ENCODE measurements at regions not wholly inside any gene's neighbourhood (a gene's known extent, or its start where the extent isn't known, plus 50 kb on each side); places are given as distances from the start of the nearest gene placed in this dataset.

- in situ Hi-C loops (cut with MboI; ENCODE audit: low pct_unique_long_range_greater_than_20kb, low sequenced_read_pairs, unreplicated experiment): no loop called here
- no peak for TF ChIP-seq CTCF (IDR thresholded peaks at IDR 0.05; ENCODE audit: extremely low read depth, insufficient read depth, missing control alignments)
- DNase-seq (ENCODE audit: low spot score): no peak
Observed at GRCh38 chr14:21933681-21934080, 260.1 kb upstream of the OR4E1 start.

DNA sequence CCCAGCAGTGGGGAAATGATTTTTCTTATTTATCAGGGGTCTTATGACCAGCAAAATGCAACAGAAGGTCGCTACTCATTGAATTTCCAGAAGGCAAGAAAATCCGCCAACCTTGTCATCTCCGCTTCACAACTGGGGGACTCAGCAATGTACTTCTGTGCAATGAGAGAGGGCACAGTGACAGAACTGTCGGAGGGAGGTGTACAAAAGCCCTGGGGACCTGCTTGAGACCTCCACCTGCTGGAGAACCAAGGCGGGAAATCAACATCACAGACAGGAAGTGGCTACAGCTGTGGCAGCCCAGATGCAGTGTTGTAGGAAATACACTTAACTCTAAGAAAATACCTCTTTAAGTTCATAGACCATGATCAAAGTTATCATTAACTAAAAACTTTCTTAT lies 250.9 kb upstream of the OR4E1 start:
- no peak for DNase-seq (ENCODE audit: low spot score)
- TF ChIP-seq CTCF (IDR thresholded peaks at IDR 0.05; ENCODE audit: extremely low read depth, insufficient read depth, missing control alignments): no peak
- in situ Hi-C loops (cut with MboI; ENCODE audit: low pct_unique_long_range_greater_than_20kb, low sequenced_read_pairs, unreplicated experiment): no loop called here

DNA sequence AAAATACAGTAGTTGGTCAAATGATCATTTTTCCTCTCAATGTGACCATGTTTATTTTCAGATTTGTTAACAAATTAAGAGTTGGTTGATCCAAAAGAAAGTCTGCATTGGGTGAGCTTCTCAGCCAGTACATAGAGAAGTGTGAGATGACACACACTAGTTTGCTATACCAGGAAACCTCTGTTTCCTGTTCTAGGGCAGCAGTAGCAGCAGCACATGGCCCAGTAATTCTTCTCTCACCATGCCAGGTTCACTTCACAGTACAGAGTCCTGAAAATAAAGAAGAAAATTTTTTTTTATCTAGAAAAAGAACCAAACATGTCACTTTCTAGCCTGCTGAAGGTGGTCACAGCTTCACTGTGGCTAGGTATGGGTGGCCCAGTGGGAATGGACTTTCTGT lies 250.2 kb upstream of the OR4E1 start:
- no peak for TF ChIP-seq CTCF (IDR thresholded peaks at IDR 0.05; ENCODE audit: extremely low read depth, insufficient read depth, missing control alignments)
- in situ Hi-C loops (cut with MboI; ENCODE audit: low pct_unique_long_range_greater_than_20kb, low sequenced_read_pairs, unreplicated experiment): no loop called here
- no peak for DNase-seq (ENCODE audit: low spot score)

GRCh38 chr14:21921453-21921852 lies 247.8 kb upstream of the OR4E1 start:
- TF ChIP-seq CTCF (IDR thresholded peaks at IDR 0.05; ENCODE audit: extremely low read depth, insufficient read depth, missing control alignments): no peak
- in situ Hi-C loops (cut with MboI; ENCODE audit: low pct_unique_long_range_greater_than_20kb, low sequenced_read_pairs, unreplicated experiment): no loop called here
- DNase-seq (ENCODE audit: low spot score): no peak

- in situ Hi-C loops (cut with MboI; ENCODE audit: low pct_unique_long_range_greater_than_20kb, low sequenced_read_pairs, unreplicated experiment): no loop called here
- DNase-seq (ENCODE audit: low spot score): peak; percentile 14
- peak; percentile 78 for TF ChIP-seq CTCF (IDR thresholded peaks at IDR 0.05; ENCODE audit: extremely low read depth, insufficient read depth, missing control alignments)
Observed at GRCh38 chr14:21917699-21918436, 244.2 kb upstream of the OR4E1 start.

DNA sequence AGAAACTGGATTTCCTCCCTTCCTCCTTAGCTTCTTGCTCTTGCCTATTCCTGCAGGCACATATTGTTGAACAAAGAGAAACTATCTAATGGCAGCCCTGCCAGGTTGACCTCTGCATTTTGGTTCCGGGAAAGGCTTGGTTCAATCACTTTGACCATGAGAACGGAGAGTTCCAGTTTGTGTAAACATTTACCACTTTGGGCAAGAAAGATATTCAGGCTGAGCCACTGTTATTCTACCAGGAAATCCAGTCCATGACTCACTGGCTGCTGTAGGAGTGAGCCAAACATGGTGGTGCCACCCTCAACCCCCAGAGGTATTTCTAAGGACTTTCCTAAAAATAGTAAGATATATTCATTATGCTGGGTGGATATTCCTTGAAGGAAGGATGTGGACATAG lies 242.2 kb upstream of the OR4E1 start:
- in situ Hi-C loops (cut with MboI; ENCODE audit: low pct_unique_long_range_greater_than_20kb, low sequenced_read_pairs, unreplicated experiment): no loop called here
- no peak for DNase-seq (ENCODE audit: low spot score)
- TF ChIP-seq CTCF (IDR thresholded peaks at IDR 0.05; ENCODE audit: extremely low read depth, insufficient read depth, missing control alignments): no peak

All from GM13977 (cell line).